GM12891 (cell line): ENCODE measurements at regions not wholly inside any gene's neighbourhood (a gene's known extent, or its start where the extent isn't known, plus 50 kb on each side); places are given as distances from the start of the nearest gene placed in this dataset.

Experiments
- DNase-seq: peaks from one replicate; pipeline ENCODE4 v3.0.0; 2011; ENCODE audit warnings: low spot score; ENCODE audit not compliant: insufficient read length
- FAIRE-seq: peaks from 2 replicates; lab custom pipeline; 2011; peaks lifted over from hg19 to GRCh38; lab: Jason Lieb, UNC
- PAX5 ChIP-seq: IDR thresholded peaks from 2 replicates; pipeline ENCODE4 v1.6.1; 2011; ENCODE audit warnings: low read length, moderate library complexity, mild to moderate bottlenecking; ENCODE audit not compliant: insufficient read depth, severe bottlenecking
- POLR2A ChIP-seq: IDR thresholded peaks from 2 replicates; pipeline ENCODE4 v1.6.1; 2011; ENCODE audit warnings: low read depth, low read length, control low read depth
- POLR2AphosphoS5 ChIP-seq: IDR thresholded peaks from 2 replicates; pipeline ENCODE4 v1.6.1; 2011; ENCODE audit warnings: low read depth, low read length, control low read depth
- POU2F2 ChIP-seq: IDR thresholded peaks from 2 replicates; pipeline ENCODE4 v1.6.1; 2011; ENCODE audit warnings: low read depth, mild to moderate bottlenecking, control low read depth, low read length, moderate library complexity
- SPI1 ChIP-seq: IDR thresholded peaks from 2 replicates; pipeline ENCODE4 v1.6.1; 2011; ENCODE audit warnings: low read depth, low read length, control low read depth
- TAF1 ChIP-seq: IDR thresholded peaks from 2 replicates; pipeline ENCODE4 v1.6.1; 2011; ENCODE audit warnings: low read depth, low read length, control low read depth

DNA sequence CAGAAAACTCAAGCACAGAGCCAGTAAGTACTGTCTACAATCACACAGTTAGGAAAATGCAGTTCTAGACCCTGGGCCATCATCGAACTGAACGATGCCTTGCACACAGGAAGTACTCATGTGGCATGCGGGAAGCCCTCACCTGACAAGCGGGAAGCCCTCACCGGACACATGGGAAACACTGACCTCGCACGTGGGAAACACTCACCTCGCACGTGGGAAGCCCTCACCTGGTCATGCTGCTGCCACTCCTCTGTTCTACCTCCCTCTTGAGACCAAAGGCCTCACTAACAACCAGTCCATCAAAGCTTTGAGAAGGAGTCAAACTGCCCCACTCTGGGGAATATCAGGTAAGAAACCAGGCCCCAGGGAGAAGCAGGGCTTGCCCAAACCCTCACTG lies 105.6 kb upstream of the PTPRT start:
- FAIRE-seq: no peak
- TF ChIP-seq POLR2AphosphoS5 (no peak), POLR2A (no peak), TAF1 (no peak), POU2F2 (no peak), PAX5 (no peak), SPI1 (no peak)
- DNase-seq: no peak

DNA sequence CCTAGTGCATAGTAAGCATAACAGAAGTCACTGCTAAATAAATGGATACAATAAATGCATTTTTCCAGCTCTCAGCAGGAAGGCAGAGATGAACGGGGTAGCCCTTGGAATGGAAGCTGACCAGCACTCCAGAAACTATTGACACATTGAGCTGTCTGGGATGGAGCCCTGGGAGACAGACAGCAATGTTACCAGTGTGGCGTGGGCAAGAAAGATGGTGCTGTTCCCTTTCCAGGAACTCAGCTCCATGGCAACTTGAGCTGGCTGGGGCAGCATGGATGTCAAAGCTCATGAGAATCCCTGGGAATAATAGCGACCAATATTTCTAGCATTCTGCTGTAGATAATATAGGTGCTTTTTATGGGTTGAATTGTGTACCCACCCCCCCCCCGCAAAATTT lies 104.3 kb upstream of the PTPRT start:
- DNase-seq (no peak), FAIRE-seq (no peak)
- TF ChIP-seq POLR2A: no peak
- no peak for TF ChIP-seq TAF1
- TF ChIP-seq POU2F2: no peak

DNA sequence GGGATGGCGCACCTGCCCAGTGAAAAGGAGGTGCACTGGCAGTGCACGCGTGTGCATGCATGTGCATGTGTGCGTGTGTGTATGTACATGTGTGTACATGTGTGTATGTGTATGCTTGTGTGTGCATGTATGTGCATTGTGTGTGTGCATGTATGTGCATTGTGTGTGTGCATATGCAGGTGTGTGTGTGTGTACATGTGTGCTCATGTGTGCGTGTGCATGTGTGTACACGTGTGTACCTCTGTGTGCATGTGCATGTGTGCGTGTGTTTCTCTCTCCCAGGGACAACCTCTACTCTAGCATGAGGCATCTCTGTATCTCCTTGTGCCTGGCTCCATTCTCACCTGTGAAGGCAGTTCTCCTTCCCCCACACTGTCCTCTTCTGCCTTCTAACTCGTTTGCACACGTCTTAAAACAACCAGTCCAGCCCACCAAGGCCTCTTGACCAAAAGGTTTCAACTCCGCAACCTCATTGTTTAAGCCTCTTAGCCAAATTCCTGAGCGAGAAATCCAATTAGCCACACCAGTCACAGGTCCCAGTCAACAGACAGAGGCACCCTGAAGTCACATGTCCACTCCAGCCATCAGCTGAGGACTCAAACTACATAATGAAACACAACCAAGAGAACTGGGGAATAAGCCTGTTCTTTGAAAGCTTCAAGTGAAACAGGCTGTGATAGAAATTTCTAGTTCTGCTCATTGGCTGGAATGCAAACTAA lies 103.5 kb upstream of the PTPRT start:
- no peak for TF ChIP-seq TAF1
- TF ChIP-seq SPI1: no peak
- no peak for TF ChIP-seq PAX5
- TF ChIP-seq POLR2A: no peak
- TF ChIP-seq POLR2AphosphoS5: no peak
- no peak for TF ChIP-seq POU2F2
- DNase-seq: no peak
- no peak for FAIRE-seq

DNA sequence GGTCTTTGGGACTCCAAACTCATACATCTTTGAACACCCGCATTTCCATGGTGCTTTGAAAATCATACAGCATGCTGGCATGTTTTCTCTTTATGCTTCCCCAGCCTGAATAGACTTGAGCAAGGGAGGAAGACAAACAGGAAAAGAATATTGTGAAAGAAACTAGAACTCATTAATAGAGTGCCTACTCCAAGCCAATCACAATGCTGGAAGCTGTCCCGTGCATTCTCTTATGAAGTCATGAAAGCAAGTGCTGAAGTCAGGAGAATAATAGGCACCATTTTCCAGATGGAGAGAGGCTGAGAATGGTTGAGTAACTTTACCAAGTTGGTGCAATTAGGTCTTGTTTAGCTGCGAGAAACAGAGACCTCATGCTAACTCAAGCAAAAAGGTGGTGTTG lies 102.5 kb upstream of the PTPRT start:
- DNase-seq (no peak), FAIRE-seq (no peak)
- no peak for TF ChIP-seq POU2F2

DNA sequence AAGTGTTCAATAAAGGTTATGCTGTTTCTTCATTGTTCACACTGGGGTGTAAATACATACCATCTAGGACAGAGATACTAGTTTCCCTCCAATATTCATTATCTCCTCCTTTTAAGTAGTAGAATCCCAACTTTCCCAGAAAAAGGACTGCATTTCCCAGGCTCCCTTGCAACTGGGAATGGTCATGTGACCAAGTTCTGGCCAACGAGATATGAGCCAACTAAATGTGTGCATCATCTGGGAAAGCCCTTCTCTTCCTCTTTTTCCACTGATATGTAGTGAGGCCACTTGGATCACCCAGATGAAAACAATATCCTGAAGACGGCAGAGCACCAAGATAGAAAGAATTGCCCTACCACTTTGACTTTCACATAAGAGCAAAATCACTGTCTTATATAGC lies 97.9 kb upstream of the PTPRT start:
- DNase-seq (no peak), FAIRE-seq (no peak)
- TF ChIP-seq POLR2AphosphoS5: no peak
- no peak for TF ChIP-seq PAX5

DNA sequence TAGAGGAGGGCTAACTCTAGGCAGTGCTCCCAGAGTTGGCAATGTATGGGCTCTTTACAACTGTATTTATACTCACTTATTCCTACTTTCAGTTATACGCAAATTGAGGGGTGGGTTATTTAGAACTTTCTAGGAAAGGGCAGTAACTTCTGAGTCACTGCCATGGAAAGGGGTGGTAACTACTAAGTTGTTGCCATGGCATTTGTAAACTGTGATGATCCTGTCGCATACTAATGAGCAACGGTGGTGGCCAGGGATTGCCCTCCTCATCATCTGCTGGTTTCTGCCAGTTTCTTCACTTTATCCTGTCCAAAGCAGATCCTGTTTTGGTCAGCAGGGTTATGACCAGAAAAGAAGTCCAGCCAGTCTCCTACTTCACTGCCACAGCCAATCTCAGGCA lies 95.5 kb upstream of the PTPRT start:
- TF ChIP-seq POLR2A: no peak
- TF ChIP-seq POLR2AphosphoS5: no peak
- no peak for TF ChIP-seq POU2F2
- TF ChIP-seq TAF1: no peak
- no peak for TF ChIP-seq PAX5
- TF ChIP-seq SPI1: no peak
- no peak for FAIRE-seq

DNA sequence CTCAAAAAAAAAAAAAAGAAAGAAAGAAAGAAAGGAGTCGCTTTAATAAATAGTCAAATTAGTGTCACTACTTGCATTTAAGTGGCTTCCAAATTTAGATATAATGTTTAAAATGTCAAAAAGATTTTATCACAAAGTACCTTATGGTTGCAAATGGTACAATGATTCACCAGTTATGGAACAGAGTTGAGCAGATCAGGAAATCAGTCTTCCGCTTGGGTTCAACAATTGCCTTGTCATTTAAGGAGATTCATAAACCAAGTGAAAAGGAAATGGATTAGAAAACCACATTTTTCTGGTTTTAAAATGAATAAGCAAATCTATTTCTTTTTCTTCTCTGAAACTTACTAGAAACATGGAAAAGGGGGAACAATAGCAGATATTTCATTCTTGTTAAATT lies 94.8 kb upstream of the PTPRT start:
- no peak for FAIRE-seq
- TF ChIP-seq POLR2AphosphoS5 (no peak), POU2F2 (no peak), PAX5 (no peak), TAF1 (no peak), SPI1 (no peak), POLR2A (no peak)
- no peak for DNase-seq

More for the DNA sequence above, 95.5 kb upstream of the PTPRT start:
- DNase-seq: no peak

DNA sequence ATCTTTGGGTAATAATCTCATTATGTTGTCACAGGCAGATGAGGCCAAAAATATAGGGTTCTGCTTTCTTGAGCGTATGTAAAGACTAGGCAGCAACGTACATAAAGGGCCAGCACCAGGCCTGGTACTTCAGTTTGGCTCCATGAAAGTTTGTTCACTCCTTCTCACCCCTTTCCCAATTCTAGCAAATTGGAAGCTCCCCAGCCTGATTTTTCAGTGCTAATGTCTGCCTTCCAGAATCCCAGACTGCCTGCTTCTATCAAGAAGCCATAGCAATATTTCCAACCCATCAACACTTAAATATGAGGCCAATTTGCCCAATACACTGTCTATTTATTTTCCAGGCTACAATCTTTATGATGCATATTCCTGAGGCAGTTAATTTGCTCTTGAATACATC lies 93.4 kb upstream of the PTPRT start:
- FAIRE-seq (no peak), DNase-seq (no peak)
- TF ChIP-seq SPI1 (no peak), POU2F2 (no peak), POLR2AphosphoS5 (no peak), TAF1 (no peak), POLR2A (no peak), PAX5 (no peak)

DNA sequence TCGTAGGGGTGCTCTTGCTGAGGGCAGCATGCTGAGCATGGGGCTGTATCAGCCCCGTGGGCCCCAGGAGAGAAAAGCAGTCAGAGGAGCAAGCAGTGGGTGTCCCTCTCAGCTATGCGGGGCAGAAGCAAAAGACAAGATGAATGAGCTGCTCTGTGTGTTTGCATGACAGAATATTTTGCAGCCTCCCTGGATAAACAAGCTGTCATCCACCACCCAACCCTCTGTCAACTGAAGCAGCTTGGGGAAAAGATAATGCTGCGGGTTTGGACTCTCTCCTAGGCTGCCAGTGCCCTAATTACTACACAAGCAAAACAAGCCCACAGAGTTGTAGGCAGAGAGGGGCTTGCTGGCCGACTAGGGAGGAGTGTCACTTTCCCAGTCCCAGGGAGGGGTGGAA lies 82.3 kb upstream of the PTPRT start:
- TF ChIP-seq POLR2A (no peak), SPI1 (no peak), POU2F2 (no peak), PAX5 (no peak), POLR2AphosphoS5 (no peak), TAF1 (no peak)
- DNase-seq (no peak), FAIRE-seq (no peak)

DNA sequence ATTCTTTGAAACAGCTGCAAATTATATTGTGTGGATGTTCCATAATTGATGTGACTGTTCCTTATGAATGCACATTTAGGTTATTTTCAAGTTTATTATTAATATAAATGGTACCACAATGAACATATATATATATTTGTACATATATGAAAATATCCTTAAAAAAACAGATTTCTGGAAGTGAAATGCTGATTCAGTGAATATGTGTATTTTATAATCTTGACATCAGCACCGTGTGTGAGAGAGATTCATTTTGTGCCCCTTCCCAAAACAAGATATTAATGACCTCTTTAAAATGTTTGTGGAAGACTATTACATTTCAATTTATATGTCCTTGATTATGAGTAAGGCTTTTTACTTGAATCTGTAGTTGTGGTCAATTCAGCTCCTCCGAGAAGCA lies 75.7 kb upstream of the PTPRT start:
- DNase-seq: no peak
- no peak for TF ChIP-seq PAX5
- TF ChIP-seq POU2F2: no peak
- TF ChIP-seq TAF1: no peak
- no peak for TF ChIP-seq SPI1
- TF ChIP-seq POLR2A: no peak
- TF ChIP-seq POLR2AphosphoS5: no peak
- FAIRE-seq: no peak

DNA sequence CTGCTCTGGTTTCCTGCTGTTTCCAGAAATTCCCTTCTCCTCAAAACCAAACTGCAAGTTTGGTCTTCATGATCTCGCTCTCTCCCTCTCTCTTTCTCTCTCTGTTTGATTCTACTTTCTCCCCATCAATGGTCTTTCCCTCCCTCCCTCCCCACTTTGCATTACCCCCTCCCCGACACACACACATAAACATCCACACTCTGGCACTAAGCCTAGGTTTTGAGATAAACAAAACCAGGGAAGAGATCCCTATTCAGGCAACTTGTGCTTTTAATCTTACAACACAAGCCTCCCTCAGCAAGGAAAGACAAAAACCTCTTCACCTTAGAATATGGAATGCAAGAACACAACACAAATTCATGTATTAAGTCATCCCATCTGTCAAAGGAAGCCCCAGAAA lies 73.5 kb upstream of the PTPRT start:
- DNase-seq (no peak), FAIRE-seq (no peak)
- TF ChIP-seq PAX5 (no peak), POU2F2 (no peak), TAF1 (no peak), SPI1 (no peak), POLR2A (no peak), POLR2AphosphoS5 (no peak)
